ENCODE measurements at regions not wholly inside any gene's neighbourhood (a gene's known extent, or its start where the extent isn't known, plus 50 kb on each side); places are given as distances from the start of the nearest gene placed in this dataset.

DNA sequence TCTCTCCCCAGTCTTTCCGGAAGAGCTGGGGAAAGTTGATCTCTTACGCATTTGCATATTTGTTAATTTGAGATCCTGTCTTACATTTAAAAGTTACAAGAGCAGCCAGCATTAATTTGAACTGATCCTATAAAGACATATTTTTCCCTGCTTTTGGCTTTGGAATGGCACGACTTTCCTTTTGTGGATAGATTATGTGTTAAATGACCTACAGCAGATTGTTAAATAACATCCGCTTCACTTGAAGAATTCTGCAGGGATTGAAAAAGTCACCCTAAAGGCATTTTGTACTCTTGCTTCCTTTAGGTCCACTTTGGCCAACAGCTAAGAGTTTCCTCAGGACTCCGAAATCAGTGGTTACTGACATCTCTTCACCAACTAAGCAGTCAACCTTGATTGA is 334.0 kb downstream of the TBC1D4 start:
- Histone ChIP-seq H3K4me1 (no peaks in the 10 kb centered on the region), H3K27me3 (no peaks in the 10 kb centered on the region), H3K27ac (no peak overlapping the region), H3K9me3 (no peaks in the 10 kb centered on the region), H3K36me3 (no peaks in the 10 kb centered on the region), H3K4me3 (replicated peaks in 1 of 3) (no peak overlapping the region)
- intact Hi-C loops (cut with DNase I), result no loop called here
- DNase-seq, result no peak
- 70 to 81% methylated on average over 5 of the region's 5 CpGs for WGBS, 2 donors
- TF ChIP-seq, protein P1, sequence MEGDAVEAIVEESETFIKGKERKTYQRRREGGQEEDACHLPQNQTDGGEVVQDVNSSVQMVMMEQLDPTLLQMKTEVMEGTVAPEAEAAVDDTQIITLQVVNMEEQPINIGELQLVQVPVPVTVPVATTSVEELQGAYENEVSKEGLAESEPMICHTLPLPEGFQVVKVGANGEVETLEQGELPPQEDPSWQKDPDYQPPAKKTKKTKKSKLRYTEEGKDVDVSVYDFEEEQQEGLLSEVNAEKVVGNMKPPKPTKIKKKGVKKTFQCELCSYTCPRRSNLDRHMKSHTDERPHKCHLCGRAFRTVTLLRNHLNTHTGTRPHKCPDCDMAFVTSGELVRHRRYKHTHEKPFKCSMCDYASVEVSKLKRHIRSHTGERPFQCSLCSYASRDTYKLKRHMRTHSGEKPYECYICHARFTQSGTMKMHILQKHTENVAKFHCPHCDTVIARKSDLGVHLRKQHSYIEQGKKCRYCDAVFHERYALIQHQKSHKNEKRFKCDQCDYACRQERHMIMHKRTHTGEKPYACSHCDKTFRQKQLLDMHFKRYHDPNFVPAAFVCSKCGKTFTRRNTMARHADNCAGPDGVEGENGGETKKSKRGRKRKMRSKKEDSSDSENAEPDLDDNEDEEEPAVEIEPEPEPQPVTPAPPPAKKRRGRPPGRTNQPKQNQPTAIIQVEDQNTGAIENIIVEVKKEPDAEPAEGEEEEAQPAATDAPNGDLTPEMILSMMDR (IDR thresholded peaks at IDR 0.05), result no peak
- no peak for TF ChIP-seq POLR2A (IDR thresholded peaks at IDR 0.05)

DNA sequence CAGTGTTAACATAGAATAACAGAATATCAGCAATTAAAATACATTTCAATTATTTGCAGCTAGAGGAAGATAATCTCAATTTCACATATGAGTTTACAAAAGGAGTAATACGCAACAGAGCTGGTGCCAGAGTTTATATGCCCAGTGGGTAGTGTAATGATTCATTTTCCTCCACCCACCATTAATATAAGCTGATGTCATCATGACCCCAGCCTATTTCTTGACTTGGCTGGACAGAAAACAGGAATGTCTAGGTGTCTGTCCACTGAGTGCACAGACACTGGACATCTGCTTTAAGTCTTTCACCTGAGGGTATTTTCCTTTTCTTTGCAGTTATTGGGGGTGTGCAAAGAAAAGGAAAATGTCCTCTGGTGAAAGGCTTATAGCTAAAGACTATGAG is 335.5 kb downstream of the TBC1D4 start:
- Histone ChIP-seq H3K4me3 (replicated peaks in 1 of 3) (no peak overlapping the region), H3K27me3 (no peaks in the 10 kb centered on the region), H3K36me3 (no peaks in the 10 kb centered on the region), H3K9me3 (no peaks in the 10 kb centered on the region), H3K4me1 (no peaks in the 10 kb centered on the region), H3K27ac (no peak overlapping the region)
- DNase-seq, result no peak
- intact Hi-C loops (cut with DNase I), result no loop called here
- WGBS, 2 donors, result 97% methylated on average over 1 of the region's 1 CpG
- TF ChIP-seq, protein P1 (IDR thresholded peaks at IDR 0.05), result no peak
- TF ChIP-seq POLR2A (IDR thresholded peaks at IDR 0.05), result no peak

DNA sequence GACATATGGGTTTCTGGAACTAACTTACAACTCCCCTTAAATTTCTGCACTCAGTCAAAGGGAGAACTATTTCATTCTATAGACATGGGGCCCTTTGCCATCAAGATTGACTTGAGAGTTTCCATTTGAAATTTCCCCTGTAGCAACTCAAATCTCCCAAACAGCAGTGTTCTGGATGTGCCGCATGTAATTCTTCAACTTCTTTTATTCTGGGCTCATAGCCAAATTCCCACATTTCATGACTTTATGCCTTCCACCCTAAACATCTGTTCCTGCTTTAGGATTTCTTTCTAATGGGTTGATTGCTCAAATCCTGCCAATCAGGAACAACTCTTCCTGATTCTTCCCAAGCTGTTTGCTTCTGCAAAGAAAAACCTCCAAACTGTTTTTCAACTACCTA is 336.0 kb downstream of the TBC1D4 start:
- Histone ChIP-seq H3K27me3 (no peaks in the 10 kb centered on the region), H3K4me1 (no peaks in the 10 kb centered on the region), H3K4me3 (replicated peaks in 1 of 3) (no peak overlapping the region), H3K27ac (no peak overlapping the region), H3K36me3 (no peaks in the 10 kb centered on the region), H3K9me3 (no peaks in the 10 kb centered on the region)
- intact Hi-C loops (cut with DNase I), result no loop called here
- no peak for DNase-seq
- 63% methylated on average over 1 of the region's 1 CpG for WGBS, 2 donors
- TF ChIP-seq, protein P1 (IDR thresholded peaks at IDR 0.05), result no peak
- TF ChIP-seq POLR2A (IDR thresholded peaks at IDR 0.05), result no peak

DNA sequence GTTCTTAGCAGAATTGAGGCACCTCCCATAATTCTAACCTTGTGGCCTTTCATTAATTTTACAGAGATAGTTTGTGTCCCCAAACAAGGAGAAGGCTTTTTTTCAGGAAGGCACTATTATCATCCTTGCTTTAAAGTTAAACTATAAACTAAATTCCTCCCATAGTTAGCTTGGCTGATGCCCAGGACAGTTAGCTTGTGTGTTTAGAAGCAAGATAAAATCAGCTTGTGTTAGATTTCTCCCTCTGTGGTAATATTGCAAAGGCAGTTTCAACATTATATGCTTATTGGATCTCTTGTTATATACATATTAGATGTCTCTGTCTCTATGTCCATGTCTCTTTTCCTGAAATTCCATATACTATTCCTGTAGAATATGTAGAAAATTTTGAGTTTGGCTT is 342.7 kb downstream of the TBC1D4 start:
- H3K27ac ChIP-seq, result no peak overlapping the region
- TF ChIP-seq, protein P1 (IDR thresholded peaks at IDR 0.05), result no peak
- no peaks in the 10 kb centered on the region for H3K36me3 ChIP-seq
- intact Hi-C loops (cut with DNase I), result no loop called here
- no peak overlapping the region for H3K4me3 ChIP-seq (replicated peaks in 1 of 3)
- H3K9me3 ChIP-seq, result no peaks in the 10 kb centered on the region
- no peaks in the 10 kb centered on the region for H3K4me1 ChIP-seq
- no peak for DNase-seq
- H3K27me3 ChIP-seq, result no peaks in the 10 kb centered on the region

DNA sequence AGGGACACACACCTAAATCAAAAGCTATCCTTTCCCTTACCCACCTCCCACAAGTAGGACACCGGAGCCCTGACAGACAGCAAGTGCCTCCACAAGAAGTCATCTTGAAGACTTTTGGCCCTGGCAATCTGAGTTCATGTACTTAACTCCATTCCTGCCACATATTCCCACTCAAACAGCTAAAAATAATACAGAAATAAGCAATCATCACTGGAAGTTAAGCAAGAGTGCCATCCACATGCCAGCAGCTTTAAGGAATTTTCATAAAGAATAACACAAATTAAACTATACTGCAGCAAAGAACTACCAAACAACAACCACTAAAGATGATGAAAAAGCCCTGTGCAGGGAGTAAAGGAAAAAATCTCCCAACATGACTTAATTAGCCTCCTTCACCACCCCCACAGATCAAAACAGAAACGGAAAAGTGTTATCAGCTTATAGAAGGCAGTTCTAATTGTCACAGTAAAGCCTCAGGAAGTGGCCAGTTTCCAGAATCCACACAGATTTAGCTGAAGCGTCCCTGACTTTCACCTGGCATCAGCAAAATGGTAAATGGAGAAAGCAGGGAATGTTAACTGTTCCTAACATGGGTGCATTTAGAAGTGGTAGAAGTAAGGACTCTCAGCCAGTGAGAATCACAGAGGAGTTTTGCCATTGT is 343.9 kb downstream of the TBC1D4 start:
- intact Hi-C loops (cut with DNase I), result no loop called here
- Histone ChIP-seq H3K9me3 (no peaks in the 10 kb centered on the region), H3K36me3 (no peaks in the 10 kb centered on the region), H3K27ac (no peak overlapping the region), H3K27me3 (no peaks in the 10 kb centered on the region), H3K4me3 (replicated peaks in 1 of 3) (no peak overlapping the region), H3K4me1 (no peaks in the 10 kb centered on the region)
- no peak for DNase-seq
- TF ChIP-seq, protein P1 (IDR thresholded peaks at IDR 0.05), result no peak
- no peak for TF ChIP-seq POLR2A (IDR thresholded peaks at IDR 0.05)
- 66 to 73% methylated on average over 3 of the region's 3 CpGs for WGBS, 2 donors
